NCI-H510A treated with DMSO at 0.1 percent for 48 hours (cell line): ENCODE measurements at regions not wholly inside any gene's neighbourhood (a gene's known extent, or its start where the extent isn't known, plus 50 kb on each side); places are given as distances from the start of the nearest gene placed in this dataset.
"Not testable (repeated sequence)": the region's sequence is repeated elsewhere in the genome, so short reads cannot be mapped to it uniquely, and the experiment has no call there.

Experiments used
- DNase-seq: peaks from one replicate; lab custom pipeline; 2025; lab: John Stamatoyannopoulos, UW

DNA sequence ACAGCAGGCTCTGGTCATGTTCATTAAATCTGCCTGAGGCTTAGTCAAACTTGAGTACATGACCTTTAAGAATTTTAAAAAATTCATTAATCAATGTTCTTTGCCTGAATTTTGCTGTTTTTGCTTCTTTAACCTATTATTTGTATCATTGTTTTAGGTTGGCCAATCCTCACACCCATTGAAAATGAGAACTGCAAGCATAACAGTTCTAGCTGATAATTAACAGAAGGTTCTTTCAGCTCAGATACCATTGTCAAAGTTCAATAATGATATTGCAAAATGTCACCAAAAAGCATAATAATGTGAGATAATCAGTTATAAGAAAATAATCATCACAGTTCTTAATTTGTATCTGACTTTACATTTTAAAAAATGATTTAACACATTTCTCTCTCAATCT is 583.1 kb downstream of the TFAP2A start:
- DNase-seq, result no peak

DNA sequence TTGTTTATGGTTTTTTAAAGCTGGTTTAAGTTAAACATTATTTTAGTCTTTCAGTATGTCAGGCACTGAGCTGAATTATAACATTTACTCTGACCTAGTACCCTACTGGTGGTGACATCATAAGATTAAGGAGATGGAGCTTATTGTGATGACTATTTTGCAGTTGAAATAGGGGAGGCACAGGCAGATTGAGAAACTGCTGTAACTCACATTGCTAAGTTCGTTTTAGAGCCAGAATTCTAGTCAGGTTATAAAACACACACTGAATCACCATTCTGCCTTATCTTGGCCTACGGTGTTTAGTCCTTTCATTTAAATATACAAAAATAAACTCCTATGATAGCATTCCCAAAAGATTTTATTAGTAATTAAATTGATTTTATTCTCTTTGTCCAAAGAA is 584.1 kb downstream of the TFAP2A start:
- no peak for DNase-seq

DNA sequence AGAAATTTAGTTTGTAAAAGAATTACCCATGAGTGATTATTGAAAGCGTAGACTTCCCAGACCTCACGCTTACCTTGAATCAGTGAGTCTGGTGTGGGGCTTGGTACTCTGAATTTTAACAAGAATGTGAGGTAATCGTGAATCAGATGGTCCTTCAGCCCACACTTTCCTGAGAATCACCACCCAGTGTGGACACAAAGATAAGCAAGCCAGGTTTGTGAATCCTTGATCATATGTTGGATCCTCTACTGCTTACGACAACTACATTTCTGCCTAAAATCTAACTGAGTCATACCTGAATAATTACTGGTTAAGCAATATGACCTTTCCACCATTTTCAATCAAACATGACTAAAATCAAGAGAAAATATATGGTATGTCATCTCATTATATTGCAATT is 589.3 kb downstream of the TFAP2A start:
- no peak for DNase-seq

GRCh38 chr6:9810727-9811126 is 604.1 kb downstream of the TFAP2A start:
- DNase-seq, result not testable (repeated sequence)

DNA sequence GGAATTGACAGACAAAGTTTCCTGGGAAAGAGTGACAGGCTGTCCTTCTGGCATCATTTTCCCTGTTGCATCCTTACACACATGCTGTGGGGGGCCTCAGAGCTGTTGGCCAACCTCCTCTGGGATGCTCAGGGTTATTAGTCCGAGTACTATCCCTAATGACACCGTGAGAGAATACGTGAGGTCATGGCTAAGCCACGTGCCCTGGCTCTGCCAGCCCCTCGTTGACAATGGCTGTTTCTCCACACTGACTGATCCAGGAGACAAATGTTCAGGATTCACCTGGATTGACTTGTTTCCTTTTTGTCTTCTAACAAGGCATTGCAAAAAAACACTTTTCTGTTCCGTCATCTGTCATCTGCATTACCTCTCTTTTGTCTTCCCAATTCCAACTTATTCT is 604.6 kb downstream of the TFAP2A start:
- DNase-seq, result peak; percentile 2

GRCh38 chr6:9806195-9806594 is 608.7 kb downstream of the TFAP2A start:
- DNase-seq, result no peak

GRCh38 chr6:9801249-9801754 is 613.6 kb downstream of the TFAP2A start:
- no peak for DNase-seq

- no peak for DNase-seq
Observed at GRCh38 chr6:9799582-9799981, 615.3 kb downstream of the TFAP2A start.

GRCh38 chr6:9796827-9797226 is 618.0 kb downstream of the TFAP2A start:
- DNase-seq, result no peak

DNA sequence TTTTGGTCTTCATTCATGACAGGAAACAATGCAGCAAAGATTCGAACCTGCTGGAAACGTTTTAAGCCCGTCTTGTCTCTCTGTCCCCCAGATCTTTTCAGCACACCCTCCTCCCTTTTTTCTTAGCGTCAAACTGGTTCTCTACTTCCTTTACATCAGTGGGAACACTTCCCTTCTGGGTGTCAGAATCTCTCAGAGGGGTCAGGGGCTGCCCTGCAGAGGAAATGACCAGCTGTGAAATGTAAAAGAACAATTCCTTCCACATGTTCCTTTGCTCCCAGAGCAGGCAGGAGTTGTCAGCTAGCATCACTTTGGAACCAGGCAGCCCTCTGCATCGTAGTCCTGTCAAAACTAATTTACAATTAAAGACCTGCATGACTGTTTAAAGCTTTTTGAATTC is 619.0 kb downstream of the TFAP2A start:
- no peak for DNase-seq

- no peak for DNase-seq
Observed at GRCh38 chr6:9789201-9789600, 625.7 kb downstream of the TFAP2A start.

DNA sequence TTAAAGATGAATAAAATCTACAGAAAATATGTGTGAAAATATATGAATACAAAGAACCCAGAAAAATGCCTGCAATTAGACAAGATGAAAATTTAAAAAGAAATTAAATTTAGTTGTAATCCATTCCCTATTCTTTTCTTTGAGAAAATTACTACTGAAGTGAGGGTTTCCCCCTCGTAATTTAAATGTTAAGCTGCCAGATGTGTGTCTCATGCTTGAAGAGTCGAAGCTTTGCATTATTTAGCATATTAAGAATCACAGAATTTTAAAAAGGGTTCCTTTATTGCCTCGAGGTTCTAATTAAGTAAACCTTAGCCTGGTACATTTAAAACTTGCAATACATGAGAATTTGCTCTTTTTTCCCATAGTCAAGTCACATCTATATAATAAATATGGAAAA is 630.1 kb downstream of the TFAP2A start:
- no peak for DNase-seq

DNA sequence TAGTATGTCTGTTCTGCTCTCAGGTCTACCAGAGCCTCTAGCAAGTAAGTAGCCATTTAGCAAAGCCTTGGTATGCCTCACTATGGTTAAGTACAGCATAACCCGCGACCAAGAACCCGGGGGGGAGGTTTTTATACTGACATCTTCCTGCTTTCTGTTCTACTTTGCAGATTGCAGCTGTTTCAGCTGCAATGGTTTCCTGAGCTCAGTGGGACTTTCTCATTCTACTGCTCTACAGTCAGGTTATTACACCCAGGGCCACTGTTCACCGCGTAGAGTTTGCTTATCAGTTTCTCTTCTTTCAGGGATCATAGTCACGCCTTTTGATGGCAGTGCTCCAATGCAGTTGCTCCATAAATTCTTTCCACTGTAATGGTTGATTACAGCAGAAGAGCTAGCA is 631.3 kb downstream of the TFAP2A start:
- no peak for DNase-seq

DNA sequence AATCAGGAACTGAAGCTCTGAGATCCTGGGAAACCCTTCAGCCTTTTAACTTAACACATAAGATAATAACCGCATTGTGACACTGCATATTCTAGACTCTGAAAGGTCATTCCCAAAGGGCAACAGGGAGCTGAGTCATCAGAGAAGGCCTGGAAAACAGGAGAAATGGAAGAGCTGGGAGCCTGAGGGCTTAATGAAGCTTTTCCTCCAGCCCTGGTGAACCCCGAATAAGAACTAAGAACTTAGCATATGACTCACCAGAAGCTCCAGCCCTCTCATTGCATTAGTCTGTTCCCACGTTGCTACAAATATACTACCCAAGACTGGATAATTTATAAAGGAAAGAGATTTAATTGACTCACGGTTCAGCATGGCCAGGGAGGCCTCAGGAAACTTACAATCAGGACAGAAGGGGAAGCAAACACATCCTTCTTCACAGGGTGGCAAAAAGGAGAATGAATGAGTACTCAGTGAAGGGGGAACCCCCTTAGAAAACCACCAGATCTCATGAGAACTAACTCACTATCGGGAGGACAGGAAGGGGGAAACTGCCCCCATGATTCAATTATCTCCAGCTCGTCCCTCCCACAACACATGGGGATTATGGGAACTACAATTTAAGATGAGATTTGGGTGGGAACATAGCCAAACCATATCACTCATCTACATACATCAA is 648.5 kb downstream of the TFAP2A start:
- no peak for DNase-seq

DNA sequence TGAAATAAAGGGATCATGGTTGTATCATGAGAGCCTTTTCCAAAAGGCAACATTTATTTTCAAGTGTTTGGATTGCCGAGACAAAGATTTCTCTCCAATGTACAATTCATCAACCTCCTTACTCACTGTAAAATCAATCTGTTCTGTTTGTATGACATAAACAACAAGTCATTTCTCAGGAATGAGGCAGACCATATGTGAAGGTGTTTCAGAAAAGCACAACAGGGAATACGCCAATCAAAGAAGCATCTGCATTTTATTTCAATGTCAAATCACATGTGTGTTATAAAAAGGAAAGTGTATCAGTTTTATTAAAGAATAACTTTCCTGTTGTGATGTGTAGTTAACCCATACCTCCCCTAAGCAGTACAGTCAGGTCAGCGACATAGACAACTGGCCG is 653.7 kb downstream of the TFAP2A start:
- no peak for DNase-seq

DNA sequence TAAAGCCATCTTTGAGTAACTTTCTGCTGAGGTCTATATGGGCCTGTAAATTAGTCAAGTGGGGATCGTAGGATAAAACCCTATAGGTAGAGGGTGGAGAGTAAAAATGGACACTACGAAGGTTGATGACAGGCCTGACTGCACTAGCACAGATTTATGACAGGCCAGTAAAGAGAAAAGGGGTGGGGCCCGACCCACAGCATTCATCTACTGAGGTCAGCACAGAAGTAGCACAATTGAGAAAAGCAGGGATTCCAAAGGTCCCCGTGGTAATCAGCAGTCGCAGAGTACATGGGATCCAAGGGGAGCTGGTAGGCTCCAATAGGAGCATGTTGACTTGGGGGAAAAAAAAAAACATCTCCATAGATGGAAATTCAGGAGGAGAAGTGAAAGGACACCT is 660.4 kb downstream of the TFAP2A start:
- no peak for DNase-seq

- no peak for DNase-seq
Observed at GRCh38 chr6:9745966-9746365, 668.9 kb downstream of the TFAP2A start.

GRCh38 chr6:9745476-9745875 is 669.4 kb downstream of the TFAP2A start:
- DNase-seq, result no peak

GRCh38 chr6:9744119-9744518 is 670.8 kb downstream of the TFAP2A start:
- DNase-seq, result no peak

DNA sequence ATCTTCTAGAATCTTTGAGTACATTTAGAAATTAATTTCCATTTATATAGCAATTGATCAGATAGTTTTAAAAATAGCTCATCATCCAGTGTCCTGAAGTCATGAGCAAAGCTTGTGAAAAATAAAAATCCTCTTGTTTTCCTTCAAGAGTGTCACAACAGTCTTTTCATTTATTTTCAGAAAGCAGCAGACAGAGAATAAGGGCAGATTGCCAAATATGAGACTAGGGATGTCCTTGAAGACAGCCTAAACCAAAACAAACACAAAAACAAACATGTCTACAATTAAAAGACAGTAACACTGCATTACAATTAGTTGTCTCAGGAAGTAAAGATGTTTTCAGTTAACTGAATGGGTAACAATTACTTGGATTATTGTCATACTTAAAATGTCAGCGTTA is 682.8 kb downstream of the TFAP2A start:
- no peak for DNase-seq

- DNase-seq, result not testable (repeated sequence)
Observed at GRCh38 chr6:9725776-9726175, 689.1 kb downstream of the TFAP2A start.

DNA sequence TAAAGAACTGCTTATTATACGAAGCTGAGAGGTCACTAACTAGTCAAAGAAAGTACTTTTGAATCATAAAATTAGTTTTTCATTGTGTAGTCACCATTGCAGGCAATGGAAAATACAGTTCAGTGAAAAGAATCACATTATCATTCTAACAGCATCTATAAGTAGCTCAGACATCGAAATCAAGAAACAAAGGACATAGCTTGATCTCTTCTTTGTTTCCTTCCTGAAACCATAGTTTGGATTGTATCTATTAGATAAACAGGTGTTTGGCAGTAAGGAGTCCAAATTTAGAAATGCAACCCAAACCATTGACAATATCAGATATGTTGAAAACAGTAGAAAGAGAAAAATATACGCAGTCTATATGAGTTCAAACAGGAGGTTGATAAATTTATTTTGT is 697.3 kb downstream of the TFAP2A start:
- DNase-seq, result no peak

DNA sequence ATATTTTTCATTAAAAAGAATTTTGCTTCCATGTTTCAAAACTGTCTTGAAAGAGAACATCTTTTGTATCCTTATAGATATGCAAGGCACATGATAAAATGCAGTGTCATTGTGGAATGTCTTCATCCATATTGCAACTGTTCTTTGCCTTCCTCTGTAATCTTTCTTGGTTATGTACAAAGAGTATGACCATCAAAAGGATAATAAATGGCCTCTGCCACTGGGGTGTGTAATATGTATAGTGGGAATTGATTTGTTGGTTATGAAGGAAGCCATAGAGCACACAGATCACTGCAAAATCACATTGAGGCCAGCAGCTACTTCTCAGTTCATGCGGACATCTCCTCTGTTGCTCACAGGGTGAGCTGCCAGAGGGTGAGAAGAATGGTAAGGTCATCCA is 703.5 kb downstream of the TFAP2A start:
- DNase-seq, result no peak

DNA sequence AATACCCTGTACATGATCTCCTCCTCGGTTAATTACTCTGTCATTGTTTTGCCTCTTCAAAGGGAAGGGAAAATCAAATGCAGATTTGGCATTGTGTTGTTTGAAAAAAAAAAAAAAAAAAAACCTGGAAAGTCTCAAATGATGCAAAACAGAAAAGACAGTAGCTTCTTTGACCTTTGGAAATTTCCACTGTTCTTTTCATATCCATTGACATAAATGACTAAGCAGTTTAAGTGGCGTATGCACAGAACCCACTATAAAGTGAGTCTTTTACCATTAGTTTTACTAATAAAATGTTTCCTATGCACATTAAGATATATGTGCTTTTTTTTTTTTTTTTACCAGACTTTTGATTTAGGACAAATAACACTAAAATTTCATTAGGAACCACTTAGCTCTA is 704.3 kb downstream of the TFAP2A start:
- no peak for DNase-seq
